GM13976 (cell line): ENCODE measurements at regions not wholly inside any gene's neighbourhood (a gene's known extent, or its start where the extent isn't known, plus 50 kb on each side); places are given as distances from the start of the nearest gene placed in this dataset.
A peak's percentile ranks its signal among the peaks of the same experiment; 100 is the strongest.
"Not testable (repeated sequence)": the region's sequence is repeated elsewhere in the genome, so short reads cannot be mapped to it uniquely, and the experiment has no call there.

ENCODE experiments used
- DNase-seq: peaks from one replicate; pipeline ENCODE4 v3.0.0; 2012; ENCODE audit warnings: low spot score
- CTCF ChIP-seq: IDR thresholded peaks from 2 replicates; pipeline ENCODE4 v1.5.1; 2012; ENCODE audit warnings: borderline replicate concordance, mild to moderate bottlenecking; ENCODE audit not compliant: insufficient read depth; ENCODE audit errors: extremely low read depth, missing control alignments, control extremely low read depth
- in situ Hi-C: fragments of 300-500 bp; cut with MboI; formaldehyde crosslinking; loops from one replicate; pipeline ENCODE4 v1.12.0; 2022; ENCODE audit warnings: low sequenced_read_pairs, mixed read lengths, inconsistent platforms; ENCODE audit not compliant: unreplicated experiment

GRCh38 chr17:30697619-30698460 is 126.7 kb downstream of the CRLF3 start:
- DNase-seq, result peak; percentile 76
- in situ Hi-C loops, result not testable (repeated sequence)
- TF ChIP-seq CTCF, result peak; percentile 93

- in situ Hi-C loops, result no loop called here
- no peak for DNase-seq
- TF ChIP-seq CTCF, result no peak
Observed at GRCh38 chr17:30696234-30696633, 128.3 kb downstream of the CRLF3 start.

- in situ Hi-C loops, result not testable (repeated sequence)
Observed at GRCh38 chr17:30695265-30695811, 129.2 kb downstream of the CRLF3 start.

GRCh38 chr17:30693772-30694171 is 130.7 kb downstream of the CRLF3 start:
- in situ Hi-C loops, result not testable (repeated sequence)
- TF ChIP-seq CTCF, result peak; percentile 18
- DNase-seq, result peak; percentile 58

More at GRCh38 chr17:30695265-30695811, 129.2 kb downstream of the CRLF3 start:
- DNase-seq, result not testable (repeated sequence)

GRCh38 chr17:30689266-30690000 is 135.1 kb downstream of the CRLF3 start:
- DNase-seq, in situ Hi-C loops: not testable (repeated sequence)

GRCh38 chr17:30686538-30687479 is 137.7 kb downstream of the CRLF3 start:
- in situ Hi-C loops, DNase-seq: not testable (repeated sequence)

- in situ Hi-C loops, DNase-seq: not testable (repeated sequence)
Observed at GRCh38 chr17:30682280-30682679, 142.2 kb downstream of the CRLF3 start.

- in situ Hi-C loops, DNase-seq: not testable (repeated sequence)
Observed at GRCh38 chr17:30680681-30681080, 143.8 kb downstream of the CRLF3 start.
